Umbilical cord (tissue), 1 donor: ENCODE measurements at regions not wholly inside any gene's neighbourhood (a gene's known extent, or its start where the extent isn't known, plus 50 kb on each side); places are given as distances from the start of the nearest gene placed in this dataset.

Experiments
- DNase-seq: peaks from one replicate; pipeline ENCODE4 v3.0.0-alpha.2; 2015; ENCODE audit warnings: low spot score

- DNase-seq = peak; percentile 22
These were observed 1167.7 kb downstream of the MAT2B start for GRCh38 chr5:164672931-164673694.

- DNase-seq = peak; percentile 11
These were observed 1174.0 kb downstream of the MAT2B start for GRCh38 chr5:164679461-164679860.

- no peak for DNase-seq
These were observed 1174.8 kb downstream of the MAT2B start for GRCh38 chr5:164680216-164680615.

DNA sequence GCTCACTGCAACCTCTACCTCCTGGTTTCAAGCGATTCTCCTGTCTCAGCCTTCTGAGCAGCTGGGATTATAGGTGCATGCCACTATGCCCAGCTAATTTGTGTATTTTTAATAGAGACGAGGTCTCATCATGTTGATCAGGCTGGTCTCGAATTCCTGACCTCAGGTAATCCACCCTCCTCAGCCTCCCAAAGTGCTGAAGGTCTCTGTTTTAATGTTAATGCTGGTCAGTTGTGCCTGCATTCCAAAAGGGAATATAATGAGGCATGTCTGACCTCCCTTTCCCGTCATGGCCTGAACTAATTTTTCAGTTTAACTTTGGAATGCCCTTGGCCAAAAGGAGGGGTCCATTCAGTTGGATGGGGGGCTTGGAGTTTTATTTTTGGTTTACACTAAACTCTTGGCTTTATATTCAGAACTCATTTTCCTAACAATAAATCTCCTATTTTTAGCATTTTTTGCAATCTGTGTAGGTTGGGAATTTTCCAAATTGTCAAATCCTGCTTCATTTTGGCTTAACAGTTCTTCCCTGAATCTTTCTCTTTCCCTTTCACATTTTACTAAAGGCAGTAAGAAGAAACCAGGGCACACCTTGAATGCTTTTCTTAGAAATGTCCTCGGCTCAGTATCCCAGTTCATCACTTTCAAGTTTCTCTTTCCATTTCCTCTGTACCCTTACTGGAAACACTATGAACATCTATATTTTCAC, 1175.5 kb downstream of the MAT2B start:
- DNase-seq = no peak

- DNase-seq = no peak
These were observed 1182.0 kb downstream of the MAT2B start for GRCh38 chr5:164687391-164687790.

- no peak for DNase-seq
These were observed 1183.0 kb downstream of the MAT2B start for GRCh38 chr5:164688437-164688836.

- peak; percentile 8 for DNase-seq
These were observed 1203.4 kb downstream of the MAT2B start for GRCh38 chr5:164708831-164709230.

DNA sequence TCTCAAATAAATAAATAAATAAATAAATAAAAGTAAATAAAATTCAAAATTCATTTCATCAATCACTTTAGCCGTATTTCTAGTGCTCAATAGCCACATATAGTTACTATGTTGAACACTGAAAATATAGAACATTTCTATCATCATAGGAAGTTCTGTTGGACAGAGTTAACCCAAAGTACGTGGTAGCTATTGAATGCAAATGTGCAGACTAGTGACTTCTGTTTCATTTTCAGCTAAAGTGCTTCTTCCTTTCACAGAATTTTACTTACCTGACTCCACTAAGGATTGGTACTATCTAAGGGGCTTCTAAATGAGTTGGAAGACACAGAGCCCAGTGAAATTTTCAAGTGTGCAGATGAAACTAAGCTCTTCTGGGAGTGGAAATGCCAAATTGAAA, 1208.3 kb downstream of the MAT2B start:
- no peak for DNase-seq

DNA sequence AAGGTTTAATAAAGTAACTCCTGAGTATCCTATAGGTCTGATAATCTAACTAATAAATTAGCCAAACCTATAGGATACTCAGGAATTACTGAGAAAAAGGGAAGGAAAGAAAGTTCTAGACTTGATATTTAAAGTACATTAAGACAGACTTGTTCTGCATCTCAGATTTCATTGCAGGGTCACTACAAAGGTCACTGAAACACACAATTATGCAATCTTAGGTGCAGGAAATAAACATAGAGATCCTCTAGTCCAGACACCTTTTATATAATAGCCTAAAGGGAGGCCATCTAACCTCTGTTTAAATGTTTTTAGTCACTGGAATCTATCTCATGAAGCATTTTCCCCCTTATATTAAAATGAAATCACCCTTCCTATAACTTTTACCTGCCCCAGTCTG, 1215.7 kb downstream of the MAT2B start:
- no peak for DNase-seq

- DNase-seq = no peak
These were observed 1216.2 kb downstream of the MAT2B start for GRCh38 chr5:164721656-164722055.

DNA sequence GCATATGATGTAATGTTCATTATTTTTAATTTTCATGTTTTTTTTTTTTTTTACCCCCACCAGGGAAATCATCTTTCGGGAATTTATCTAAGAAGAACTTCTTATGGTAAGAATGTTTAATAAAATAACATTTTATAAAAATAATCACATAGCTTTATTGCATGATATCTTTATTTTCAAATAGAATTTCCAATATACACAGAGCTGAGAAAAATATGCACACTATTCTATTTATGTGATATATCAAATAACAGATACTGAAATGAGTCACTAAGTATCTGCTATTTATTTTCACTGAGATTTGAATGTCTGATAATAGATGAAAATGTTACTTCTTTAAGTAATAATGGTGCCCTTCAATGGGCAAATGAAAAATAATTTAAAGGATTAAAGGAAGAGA, 1217.3 kb downstream of the MAT2B start:
- no peak for DNase-seq

- no peak for DNase-seq
These were observed 1221.6 kb downstream of the MAT2B start for GRCh38 chr5:164727012-164727411.

DNA sequence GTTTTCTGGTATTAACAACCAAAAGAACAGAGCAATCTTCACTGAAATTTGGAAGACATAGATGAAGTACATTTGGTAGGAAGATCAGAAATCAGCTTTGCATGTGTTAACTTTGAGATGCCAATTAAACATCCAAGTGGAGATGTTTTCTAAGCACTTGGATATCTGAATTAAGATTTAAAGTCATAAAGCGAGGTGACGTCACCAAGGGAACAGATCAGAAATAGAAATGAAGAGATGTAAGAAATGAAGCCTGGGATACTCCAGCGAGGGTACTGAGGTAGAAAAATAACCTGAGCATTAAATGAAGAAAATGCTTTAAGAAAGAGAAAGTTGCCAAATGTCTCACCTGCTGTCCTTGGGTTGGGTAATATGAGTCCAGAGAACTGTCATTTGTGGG, 1223.3 kb downstream of the MAT2B start:
- no peak for DNase-seq

GRCh38 chr5:164735334-164735733, 1229.9 kb downstream of the MAT2B start:
- DNase-seq = no peak

DNA sequence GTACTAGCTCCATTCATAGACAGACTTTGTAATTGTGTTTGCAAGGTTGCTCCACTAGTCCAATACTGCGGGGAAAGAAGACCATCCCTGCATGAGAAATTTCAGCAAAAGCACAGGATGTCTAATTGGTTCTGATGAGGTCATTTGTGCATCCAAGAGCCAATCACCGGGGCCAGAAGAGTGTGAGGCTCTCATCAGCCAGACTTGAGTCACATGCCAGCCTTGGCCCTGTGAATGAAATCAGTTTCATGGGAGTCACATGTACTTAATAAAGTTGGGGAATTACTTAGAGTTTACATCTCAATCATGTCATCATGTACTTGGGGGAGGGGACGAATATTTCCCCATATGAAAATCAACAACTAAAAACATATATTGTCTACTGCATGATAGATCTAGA, 1236.0 kb downstream of the MAT2B start:
- no peak for DNase-seq

GRCh38 chr5:164742025-164742424, 1236.6 kb downstream of the MAT2B start:
- DNase-seq = no peak

- no peak for DNase-seq
These were observed 1241.3 kb downstream of the MAT2B start for GRCh38 chr5:164746723-164747122.

GRCh38 chr5:164747371-164747770, 1242.0 kb downstream of the MAT2B start:
- DNase-seq = no peak

DNA sequence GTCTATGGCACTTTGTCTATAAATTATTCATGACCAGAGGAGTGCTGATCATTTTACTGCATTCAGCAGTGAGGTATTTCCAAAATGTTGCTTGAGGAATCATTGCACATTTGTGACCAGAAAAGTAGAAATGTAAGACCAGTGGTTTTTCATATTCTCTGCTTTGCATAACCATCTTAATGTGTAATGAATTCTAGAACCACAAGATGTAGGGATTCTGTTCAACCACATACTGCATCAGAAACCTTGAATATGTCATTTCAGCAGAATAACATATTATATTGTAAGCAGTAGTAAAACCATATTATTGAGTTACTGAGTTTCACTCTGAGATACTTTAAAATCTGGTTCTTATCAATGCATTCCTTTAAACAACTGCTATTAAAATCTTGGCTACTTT, 1243.4 kb downstream of the MAT2B start:
- DNase-seq = no peak

DNA sequence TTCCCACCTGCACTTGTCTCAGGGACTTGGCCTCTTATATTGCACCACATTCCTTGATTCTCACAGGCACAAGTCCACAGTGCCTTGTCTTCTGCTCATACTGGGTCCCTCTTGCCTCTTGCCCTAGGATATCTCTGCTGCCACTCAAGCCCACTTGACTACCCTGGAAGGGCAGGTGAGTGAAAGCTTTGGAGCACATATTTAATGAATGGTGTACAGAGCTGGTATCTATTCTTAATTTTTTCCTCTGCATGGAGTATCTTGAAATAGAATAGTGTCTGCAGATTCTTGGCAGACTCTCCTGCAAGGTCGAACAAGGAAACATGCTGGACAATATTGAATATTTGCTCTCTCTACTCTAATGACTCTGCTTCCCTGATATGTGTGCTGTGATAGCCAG, 1248.0 kb downstream of the MAT2B start:
- DNase-seq = no peak

DNA sequence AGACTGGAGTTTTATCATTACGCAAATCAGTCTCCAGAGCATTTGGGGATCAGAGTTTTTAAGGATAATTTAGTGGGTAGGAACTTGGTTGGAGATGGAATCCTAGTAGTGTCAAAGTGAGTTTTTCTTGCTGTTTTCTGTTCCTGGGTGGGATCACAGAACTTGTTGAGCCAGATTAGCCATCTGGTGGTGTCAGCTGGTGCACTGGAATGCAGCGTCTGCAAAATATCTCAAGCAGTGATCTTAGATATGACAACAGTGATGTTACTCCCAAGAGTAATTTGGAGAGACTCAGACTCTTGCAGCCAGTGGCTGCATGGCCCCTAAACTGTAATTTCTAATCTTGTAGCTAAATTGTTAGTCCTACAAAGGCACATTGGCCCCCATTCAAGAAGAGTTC, 1257.8 kb downstream of the MAT2B start:
- DNase-seq = peak; percentile 62

DNA sequence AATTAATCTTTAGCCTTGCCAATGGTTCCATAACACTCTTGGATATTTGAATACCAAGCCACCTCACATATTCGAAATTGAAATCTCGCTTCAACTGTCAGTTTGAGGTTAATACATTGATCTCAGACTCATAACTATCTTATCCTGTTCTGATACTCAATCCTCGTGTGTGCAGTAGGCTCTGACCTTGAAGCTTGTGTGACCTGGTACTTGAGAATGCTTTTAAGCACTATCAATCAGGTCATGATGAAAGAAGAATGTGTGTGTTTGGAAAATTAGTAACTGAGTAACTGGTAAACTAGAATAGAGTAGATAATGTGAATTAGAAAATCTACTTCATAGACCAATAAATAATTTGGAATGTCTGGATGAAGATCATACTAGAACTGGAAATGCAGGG, 1266.7 kb downstream of the MAT2B start:
- DNase-seq = no peak

DNA sequence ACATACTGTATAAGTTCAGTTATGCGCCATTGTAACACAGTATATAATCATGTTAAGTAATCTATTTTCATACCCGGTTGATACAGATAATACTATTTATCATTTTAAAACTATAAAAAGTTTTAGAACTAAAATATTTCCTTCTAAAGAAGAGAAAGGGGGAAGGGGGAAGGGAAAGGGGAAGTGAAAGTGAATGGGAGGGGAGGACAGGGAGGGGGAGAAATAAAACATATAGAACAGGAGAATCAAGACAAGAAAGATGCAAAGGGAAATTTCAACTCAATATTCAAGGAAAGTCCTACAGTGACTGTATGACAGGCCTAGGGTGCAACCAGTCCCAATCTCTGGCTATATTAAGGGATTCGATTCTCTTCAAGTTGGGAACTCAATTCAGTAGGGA, 1278.8 kb downstream of the MAT2B start:
- no peak for DNase-seq
